ENCODE measurements at regions not wholly inside any gene's neighbourhood (a gene's known extent, or its start where the extent isn't known, plus 50 kb on each side); places are given as distances from the start of the nearest gene placed in this dataset.
"Not testable (repeated sequence)": the region's sequence is repeated elsewhere in the genome, so short reads cannot be mapped to it uniquely, and the experiment has no call there.

- DNase-seq, result no peak
Measured at GRCh38 chr12:25883026-25883916, 75.2 kb upstream of the RASSF8 start.

- DNase-seq, result no peak
Measured at GRCh38 chr12:25884024-25884919, 74.2 kb upstream of the RASSF8 start.

GRCh38 chr12:25884920-25885234 lies 73.6 kb upstream of the RASSF8 start:
- no peak for DNase-seq

- DNase-seq, result no peak
Measured at GRCh38 chr12:25886396-25886795, 72.1 kb upstream of the RASSF8 start.

- no peak for DNase-seq
Measured at GRCh38 chr12:25887367-25887766, 71.1 kb upstream of the RASSF8 start.

GRCh38 chr12:25889185-25889584 lies 69.3 kb upstream of the RASSF8 start:
- DNase-seq, result no peak

GRCh38 chr12:25891095-25891494 lies 67.4 kb upstream of the RASSF8 start:
- DNase-seq, result not testable (repeated sequence)

GRCh38 chr12:25894759-25895158 lies 63.7 kb upstream of the RASSF8 start:
- no peak for DNase-seq

- DNase-seq, result no peak
Measured at GRCh38 chr12:25896981-25897380, 61.5 kb upstream of the RASSF8 start.

- DNase-seq, result no peak
Measured at GRCh38 chr12:25903603-25904245, 54.8 kb upstream of the RASSF8 start.

GRCh38 chr12:25904442-25904841 lies 54.0 kb upstream of the RASSF8 start:
- DNase-seq, result no peak

- DNase-seq, result no peak
Measured at GRCh38 chr12:25906651-25907340, 51.7 kb upstream of the RASSF8 start.

Measured in NCI-H2029 treated with DMSO at 0.1 percent for 48 hours (cell line).